ENCODE measurements at regions not wholly inside any gene's neighbourhood (a gene's known extent, or its start where the extent isn't known, plus 50 kb on each side); places are given as distances from the start of the nearest gene placed in this dataset.

DNA sequence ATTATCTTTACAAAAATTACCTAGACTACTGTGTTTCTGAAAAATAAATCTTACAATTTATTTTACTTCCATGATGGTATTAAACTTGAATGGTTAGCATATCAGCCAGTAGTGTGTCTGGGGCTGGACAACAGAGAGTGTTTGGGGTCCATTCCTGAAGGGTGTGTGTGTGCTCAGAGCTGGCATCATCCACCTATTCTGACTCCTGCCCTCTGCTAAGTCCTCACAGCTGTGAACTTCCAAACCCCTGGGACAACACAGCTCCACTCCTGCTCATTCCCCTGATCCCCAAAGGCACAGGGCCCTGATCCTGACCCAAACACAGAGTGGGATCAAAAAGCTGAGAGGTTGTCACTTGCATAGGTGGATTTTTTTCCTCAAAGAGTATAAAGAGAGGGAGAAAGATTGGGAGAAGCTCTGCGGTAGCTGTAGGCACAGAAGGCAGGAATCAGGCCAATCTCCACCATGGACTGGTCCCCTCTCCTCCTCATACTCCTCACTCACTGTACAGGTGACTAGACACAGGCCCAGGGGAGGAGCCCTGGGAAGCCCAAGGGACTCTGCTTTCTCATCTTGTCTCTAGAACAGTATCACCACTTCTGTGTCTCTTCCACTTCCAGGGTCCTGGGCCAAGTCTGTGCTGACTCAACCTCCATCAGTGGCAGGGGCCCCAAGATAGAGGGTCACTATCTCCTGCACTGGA lies 55.7 kb upstream of the TOP3B start:
- TF ChIP-seq, protein P1, sequence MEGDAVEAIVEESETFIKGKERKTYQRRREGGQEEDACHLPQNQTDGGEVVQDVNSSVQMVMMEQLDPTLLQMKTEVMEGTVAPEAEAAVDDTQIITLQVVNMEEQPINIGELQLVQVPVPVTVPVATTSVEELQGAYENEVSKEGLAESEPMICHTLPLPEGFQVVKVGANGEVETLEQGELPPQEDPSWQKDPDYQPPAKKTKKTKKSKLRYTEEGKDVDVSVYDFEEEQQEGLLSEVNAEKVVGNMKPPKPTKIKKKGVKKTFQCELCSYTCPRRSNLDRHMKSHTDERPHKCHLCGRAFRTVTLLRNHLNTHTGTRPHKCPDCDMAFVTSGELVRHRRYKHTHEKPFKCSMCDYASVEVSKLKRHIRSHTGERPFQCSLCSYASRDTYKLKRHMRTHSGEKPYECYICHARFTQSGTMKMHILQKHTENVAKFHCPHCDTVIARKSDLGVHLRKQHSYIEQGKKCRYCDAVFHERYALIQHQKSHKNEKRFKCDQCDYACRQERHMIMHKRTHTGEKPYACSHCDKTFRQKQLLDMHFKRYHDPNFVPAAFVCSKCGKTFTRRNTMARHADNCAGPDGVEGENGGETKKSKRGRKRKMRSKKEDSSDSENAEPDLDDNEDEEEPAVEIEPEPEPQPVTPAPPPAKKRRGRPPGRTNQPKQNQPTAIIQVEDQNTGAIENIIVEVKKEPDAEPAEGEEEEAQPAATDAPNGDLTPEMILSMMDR (conservative IDR thresholded peaks at IDR 0.05; ENCODE audit: low read length) = no peak
- no peak for DNase-seq (ENCODE audit: low read depth)
- H3K4me3 ChIP-seq (ENCODE audit: low read length) = no peak overlapping the region

DNA sequence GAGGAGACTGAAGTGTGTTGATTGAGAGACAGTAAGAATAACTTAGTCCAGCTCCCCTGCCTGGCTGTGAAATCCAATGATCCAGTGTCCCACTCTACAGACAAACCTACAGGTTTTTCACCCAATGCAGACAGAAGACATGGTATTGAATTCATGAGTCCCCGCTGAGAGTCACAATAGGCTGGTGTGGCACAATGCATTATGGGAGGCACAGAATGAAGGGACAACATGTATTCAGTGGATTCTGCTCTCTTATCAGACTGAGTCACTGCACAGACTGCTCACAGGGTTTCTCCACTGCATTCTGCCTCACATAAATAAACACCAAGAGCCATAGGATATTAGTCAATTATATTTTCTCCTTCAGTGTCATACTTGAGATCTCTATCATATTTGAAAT lies 55.2 kb upstream of the TOP3B start:
- DNase-seq (ENCODE audit: low read depth) = no peak
- H3K4me3 ChIP-seq (ENCODE audit: low read length) = no peak overlapping the region
- TF ChIP-seq, protein P1 (conservative IDR thresholded peaks at IDR 0.05; ENCODE audit: low read length) = no peak

DNA sequence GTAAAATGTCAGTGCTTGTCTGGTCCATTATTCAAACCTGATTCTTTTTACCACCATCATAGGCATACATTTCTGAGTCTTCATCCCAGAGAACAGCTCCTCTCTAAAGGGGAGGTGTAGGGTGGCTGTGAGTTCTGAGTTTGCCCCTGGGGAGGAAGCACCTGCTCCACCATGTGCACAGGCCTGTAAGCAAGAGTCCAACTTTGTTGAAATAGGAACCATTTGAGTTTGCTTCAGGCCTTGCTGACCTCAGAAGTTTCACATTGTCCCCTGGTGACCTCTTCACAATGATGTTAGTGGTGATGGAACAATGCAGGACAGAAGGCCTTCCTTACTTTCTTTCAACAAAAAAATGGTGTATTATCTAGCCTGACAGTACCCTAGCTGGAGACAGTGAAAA lies 54.6 kb upstream of the TOP3B start:
- TF ChIP-seq, protein P1 (conservative IDR thresholded peaks at IDR 0.05; ENCODE audit: low read length) = no peak
- no peak for DNase-seq (ENCODE audit: low read depth)
- H3K4me3 ChIP-seq (ENCODE audit: low read length) = no peak overlapping the region

DNA sequence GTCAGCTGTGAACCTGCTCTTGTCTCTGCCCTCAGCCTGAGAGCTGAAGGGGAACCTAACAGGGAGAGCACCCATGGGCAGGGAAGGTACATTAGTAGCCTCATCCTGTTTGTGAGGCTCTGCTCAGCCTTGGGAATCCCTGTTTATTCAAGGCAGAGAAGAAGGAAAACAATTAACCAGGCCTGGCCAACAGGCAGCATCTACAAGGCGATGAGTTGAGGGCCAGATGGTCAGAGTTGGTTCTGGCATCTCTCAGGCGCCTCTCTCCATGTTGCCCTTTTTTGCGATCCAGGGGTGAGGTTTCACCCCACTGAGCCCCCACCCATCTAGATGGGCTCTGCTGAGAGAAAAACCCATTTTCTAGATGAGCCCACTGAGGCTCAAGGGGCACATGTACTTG lies 54.0 kb upstream of the TOP3B start:
- DNase-seq (ENCODE audit: low read depth) = no peak
- no peak overlapping the region for H3K4me3 ChIP-seq (ENCODE audit: low read length)
- TF ChIP-seq, protein P1 (conservative IDR thresholded peaks at IDR 0.05; ENCODE audit: low read length) = no peak

DNA sequence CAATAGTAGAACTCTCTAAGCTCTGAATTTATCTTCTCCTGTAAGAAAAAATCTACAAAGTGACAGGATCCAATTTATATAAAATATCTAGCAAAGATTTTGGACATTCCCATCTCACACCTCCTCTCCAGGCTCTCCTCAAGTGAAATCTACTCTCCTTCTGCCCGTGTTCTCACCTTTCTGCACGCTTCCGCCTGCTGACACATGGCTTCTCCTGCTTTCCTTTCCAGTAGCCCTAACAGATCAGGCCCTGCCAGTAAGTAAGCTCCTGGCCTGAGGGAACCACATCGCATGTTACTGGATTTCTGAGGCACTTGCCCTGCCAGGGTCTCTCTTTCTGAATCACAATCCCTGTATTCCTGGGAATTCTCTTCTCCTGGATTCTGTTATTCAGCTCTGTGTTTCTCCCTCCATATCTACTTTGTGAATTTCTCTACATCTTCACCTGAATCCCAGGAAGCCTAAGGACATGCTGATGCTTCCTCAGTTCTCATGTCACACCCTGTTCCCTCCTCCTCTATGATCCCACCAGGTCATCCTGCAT lies 53.3 kb upstream of the TOP3B start:
- TF ChIP-seq, protein P1 (conservative IDR thresholded peaks at IDR 0.05; ENCODE audit: low read length) = no peak
- no peak for DNase-seq (ENCODE audit: low read depth)
- H3K4me3 ChIP-seq (ENCODE audit: low read length) = no peak overlapping the region

DNA sequence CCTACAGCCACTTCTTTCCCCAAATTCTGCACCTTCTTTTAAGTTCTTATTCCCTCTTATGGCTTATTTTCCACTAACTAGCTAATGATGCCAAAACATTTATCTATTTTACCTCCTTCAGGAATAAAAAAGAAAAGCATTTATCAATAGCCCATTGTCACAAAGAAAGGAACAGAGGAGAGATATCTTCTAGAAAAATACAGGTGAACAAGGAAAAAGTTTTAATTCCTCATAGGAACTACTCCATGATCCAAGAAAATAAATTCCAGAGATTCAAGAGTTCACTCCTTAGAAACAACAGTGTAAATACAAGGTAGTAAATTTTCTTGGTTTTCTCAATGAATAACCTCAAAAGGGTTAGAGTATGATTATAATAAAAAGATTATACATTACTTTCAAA lies 52.6 kb upstream of the TOP3B start:
- TF ChIP-seq, protein P1 (conservative IDR thresholded peaks at IDR 0.05; ENCODE audit: low read length) = no peak
- H3K4me3 ChIP-seq (ENCODE audit: low read length) = no peak overlapping the region
- DNase-seq (ENCODE audit: low read depth) = no peak

DNA sequence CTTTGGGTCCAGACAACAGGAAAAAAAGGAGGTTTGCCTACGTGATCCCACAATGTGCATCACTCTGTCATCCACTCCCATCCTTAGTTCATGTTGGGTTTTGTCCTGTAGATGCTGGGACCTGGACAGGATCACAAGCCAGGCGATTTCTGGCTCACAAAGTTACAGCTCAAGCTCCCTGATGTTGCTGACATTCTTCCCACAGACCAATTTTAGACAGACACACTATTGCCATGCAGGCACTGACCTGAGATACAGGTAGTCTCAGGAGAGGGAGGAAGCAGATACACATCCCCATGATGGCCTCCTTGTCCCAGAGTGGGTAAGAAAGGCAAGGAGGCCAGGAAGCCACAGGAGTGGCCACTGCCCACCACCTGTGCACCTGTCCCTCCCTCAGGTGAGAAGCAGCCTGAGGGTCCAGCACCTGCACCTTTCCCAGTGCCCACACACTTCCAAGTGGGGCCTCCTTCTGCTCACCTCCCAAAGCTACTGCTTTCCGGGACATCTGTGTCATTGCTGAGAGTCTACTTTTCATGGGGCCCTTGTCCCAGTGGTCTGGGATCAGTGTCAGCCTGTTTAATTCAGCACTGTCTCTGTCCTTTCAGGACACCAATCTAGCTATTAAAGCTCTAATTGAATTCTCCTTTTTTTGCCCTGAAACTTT lies 52.0 kb upstream of the TOP3B start:
- no peak for DNase-seq (ENCODE audit: low read depth)
- H3K4me3 ChIP-seq (ENCODE audit: low read length) = no peak overlapping the region
- TF ChIP-seq, protein P1 (conservative IDR thresholded peaks at IDR 0.05; ENCODE audit: low read length) = no peak
